ENCODE measurements at regions not wholly inside any gene's neighbourhood (a gene's known extent, or its start where the extent isn't known, plus 50 kb on each side); places are given as distances from the start of the nearest gene placed in this dataset.

GRCh38 chr12:97200181-97200580 lies 262.4 kb upstream of the RMST start:
- no peak overlapping the region for H3K27ac ChIP-seq (ENCODE audit: insufficient read depth in 1 of 2, low read depth in 1 of 2, low read length in 2 of 2, poor library complexity in 1 of 2, severe bottlenecking in 2 of 2)
- POLR2A ChIA-PET = no interaction called here
- 96% methylated on average over 4 of the region's 5 CpGs for WGBS (ENCODE audit: insufficient coverage)
- CTCF ChIA-PET = no interaction called here
- H3K36me3 ChIP-seq (ENCODE audit: control insufficient read depth in 4 of 4, insufficient read depth in 4 of 4, low read length in 3 of 4) = no peaks in the 10 kb centered on the region
- H3K4me1 ChIP-seq (ENCODE audit: control extremely low read depth in 1 of 4, control insufficient read depth in 4 of 4, insufficient read depth in 4 of 4, low read length in 3 of 4) = no peaks in the 10 kb centered on the region
- H3K27me3 ChIP-seq (replicated peaks in 2 of 5; ENCODE audit: control insufficient read depth in 4 of 5, insufficient read depth in 5 of 5, low read length in 4 of 5) = no peaks in the 10 kb centered on the region
- no peak overlapping the region for H3K4me3 ChIP-seq (ENCODE audit: control insufficient read depth in 1 of 7, extremely low read depth in 1 of 7, insufficient read depth in 4 of 7, low read depth in 2 of 7, low read length in 6 of 7)
- no peak for DNase-seq
- peaks cover 0 to 10% (median 0%) of the 10 kb centered on the region in 5 experiments for H3K9me3 ChIP-seq (ENCODE audit: control extremely low read depth in 1 of 5, control insufficient read depth in 4 of 5, insufficient read depth in 2 of 5, low read depth in 1 of 5, low read length in 4 of 5)

DNA sequence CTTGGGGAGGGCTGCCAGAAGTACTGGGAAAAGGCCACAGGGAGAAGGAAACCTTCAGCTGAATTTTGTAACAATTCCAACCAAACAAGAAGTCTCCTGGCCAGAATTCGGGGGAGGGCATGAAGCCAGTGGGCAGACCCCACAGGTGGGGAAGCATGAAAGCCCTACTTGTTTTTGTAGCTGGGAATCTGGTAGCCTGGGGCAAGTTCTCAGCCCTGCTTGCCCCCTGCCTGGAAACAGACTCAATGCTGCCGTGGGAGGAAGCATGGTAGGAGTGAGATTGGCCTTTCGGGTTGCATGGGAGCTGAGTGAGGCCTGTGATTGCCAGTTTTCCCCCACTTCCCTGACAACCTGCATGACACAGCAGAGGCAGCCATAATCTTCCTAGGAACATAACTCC lies 259.2 kb upstream of the RMST start:
- 90% methylated on average over 2 of the region's 3 CpGs for WGBS (ENCODE audit: insufficient coverage)
- no peak for DNase-seq
- Histone ChIP-seq H3K36me3 (ENCODE audit: control insufficient read depth in 4 of 4, insufficient read depth in 4 of 4, low read length in 3 of 4) (no peaks in the 10 kb centered on the region), H3K4me1 (ENCODE audit: control extremely low read depth in 1 of 4, control insufficient read depth in 4 of 4, insufficient read depth in 4 of 4, low read length in 3 of 4) (no peaks in the 10 kb centered on the region), H3K27me3 (replicated peaks in 2 of 5; ENCODE audit: control insufficient read depth in 4 of 5, insufficient read depth in 5 of 5, low read length in 4 of 5) (no peaks in the 10 kb centered on the region), H3K4me3 (ENCODE audit: control insufficient read depth in 1 of 7, extremely low read depth in 1 of 7, insufficient read depth in 4 of 7, low read depth in 2 of 7, low read length in 6 of 7) (no peak overlapping the region), H3K9me3 (ENCODE audit: control extremely low read depth in 1 of 5, control insufficient read depth in 4 of 5, insufficient read depth in 2 of 5, low read depth in 1 of 5, low read length in 4 of 5) (peaks cover 0 to 10% (median 0%) of the 10 kb centered on the region in 5 experiments), H3K27ac (ENCODE audit: insufficient read depth in 1 of 2, low read depth in 1 of 2, low read length in 2 of 2, poor library complexity in 1 of 2, severe bottlenecking in 2 of 2) (no peak overlapping the region)
- CTCF ChIA-PET = no interaction called here
- POLR2A ChIA-PET = no interaction called here

DNA sequence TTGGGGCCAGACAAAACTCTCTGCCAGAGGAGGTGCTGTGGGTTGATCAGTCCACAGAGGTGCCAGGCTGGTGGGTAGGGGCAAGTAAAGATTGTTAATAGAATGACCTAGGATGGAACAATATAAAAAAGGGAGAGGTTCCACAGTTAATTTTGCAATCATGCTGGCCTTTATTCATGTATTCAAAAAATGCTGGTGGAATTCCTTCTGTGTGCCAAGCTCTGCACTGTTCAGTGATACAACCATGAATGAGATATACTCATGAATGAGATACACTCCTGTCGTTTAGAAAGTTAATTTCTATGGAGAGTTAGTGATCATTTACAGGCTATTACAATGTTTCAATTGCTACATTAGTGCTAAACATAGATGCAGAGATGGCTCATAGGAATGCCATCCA lies 252.6 kb upstream of the RMST start:
- H3K4me1 ChIP-seq (ENCODE audit: control extremely low read depth in 1 of 4, control insufficient read depth in 4 of 4, insufficient read depth in 4 of 4, low read length in 3 of 4) = no peaks in the 10 kb centered on the region
- CTCF ChIA-PET = no interaction called here
- no CpG with 5 or more reads among the region's 1 CpG for WGBS (ENCODE audit: insufficient coverage)

DNA sequence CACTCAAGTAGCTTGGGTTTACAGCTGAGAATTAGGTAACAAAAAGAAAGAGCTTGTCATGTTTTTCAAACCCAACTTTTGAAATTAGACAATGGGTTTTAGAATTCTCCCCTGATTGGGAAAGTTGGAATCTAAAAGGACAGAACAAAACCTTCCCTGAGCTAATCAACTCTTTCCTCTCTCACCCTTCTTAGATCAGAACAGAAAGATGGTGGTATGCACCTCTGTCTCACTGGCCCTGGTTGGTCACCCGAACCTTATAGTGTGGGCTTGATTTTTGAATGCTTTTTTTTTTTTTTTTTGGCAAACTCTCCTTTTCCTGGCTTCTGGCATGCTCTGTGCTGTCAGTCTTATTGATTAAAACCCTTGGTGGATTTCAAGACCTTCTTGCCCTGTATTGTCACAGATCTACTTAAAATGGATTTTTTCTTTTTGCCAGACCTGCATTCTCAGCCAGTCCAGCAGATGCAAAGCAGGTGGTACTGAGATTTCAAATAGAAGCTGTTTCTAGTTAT lies 251.1 kb upstream of the RMST start:
- Histone ChIP-seq H3K9me3 (ENCODE audit: control extremely low read depth in 1 of 5, control insufficient read depth in 4 of 5, insufficient read depth in 2 of 5, low read depth in 1 of 5, low read length in 4 of 5) (no peaks in the 10 kb centered on the region), H3K27ac (ENCODE audit: insufficient read depth in 1 of 2, low read depth in 1 of 2, low read length in 2 of 2, poor library complexity in 1 of 2, severe bottlenecking in 2 of 2) (no peak overlapping the region), H3K4me1 (ENCODE audit: control extremely low read depth in 1 of 4, control insufficient read depth in 4 of 4, insufficient read depth in 4 of 4, low read length in 3 of 4) (no peaks in the 10 kb centered on the region), H3K27me3 (replicated peaks in 2 of 5; ENCODE audit: control insufficient read depth in 4 of 5, insufficient read depth in 5 of 5, low read length in 4 of 5) (no peaks in the 10 kb centered on the region), H3K36me3 (ENCODE audit: control insufficient read depth in 4 of 4, insufficient read depth in 4 of 4, low read length in 3 of 4) (no peaks in the 10 kb centered on the region), H3K4me3 (ENCODE audit: control insufficient read depth in 1 of 7, extremely low read depth in 1 of 7, insufficient read depth in 4 of 7, low read depth in 2 of 7, low read length in 6 of 7) (no peak overlapping the region)
- no CpG with 5 or more reads among the region's 1 CpG for WGBS (ENCODE audit: insufficient coverage)
- ChIA-PET POLR2A (no interaction called here), CTCF (no interaction called here)
- no peak for DNase-seq

More for the DNA sequence above, 252.6 kb upstream of the RMST start:
- Histone ChIP-seq H3K36me3 (ENCODE audit: control insufficient read depth in 4 of 4, insufficient read depth in 4 of 4, low read length in 3 of 4) (no peaks in the 10 kb centered on the region), H3K9me3 (ENCODE audit: control extremely low read depth in 1 of 5, control insufficient read depth in 4 of 5, insufficient read depth in 2 of 5, low read depth in 1 of 5, low read length in 4 of 5) (no peaks in the 10 kb centered on the region), H3K27ac (ENCODE audit: insufficient read depth in 1 of 2, low read depth in 1 of 2, low read length in 2 of 2, poor library complexity in 1 of 2, severe bottlenecking in 2 of 2) (no peak overlapping the region), H3K27me3 (replicated peaks in 2 of 5; ENCODE audit: control insufficient read depth in 4 of 5, insufficient read depth in 5 of 5, low read length in 4 of 5) (no peaks in the 10 kb centered on the region), H3K4me3 (ENCODE audit: control insufficient read depth in 1 of 7, extremely low read depth in 1 of 7, insufficient read depth in 4 of 7, low read depth in 2 of 7, low read length in 6 of 7) (no peak overlapping the region)
- no peak for DNase-seq
- POLR2A ChIA-PET = no interaction called here

- no peaks in the 10 kb centered on the region for H3K36me3 ChIP-seq (ENCODE audit: control insufficient read depth in 4 of 4, insufficient read depth in 4 of 4, low read length in 3 of 4)
- no CpG with 5 or more reads among the region's 1 CpG for WGBS (ENCODE audit: insufficient coverage)
- ChIA-PET CTCF (no interaction called here), POLR2A (no interaction called here)
- H3K4me1 ChIP-seq (ENCODE audit: control extremely low read depth in 1 of 4, control insufficient read depth in 4 of 4, insufficient read depth in 4 of 4, low read length in 3 of 4) = no peaks in the 10 kb centered on the region
- no peak for DNase-seq
- H3K9me3 ChIP-seq (ENCODE audit: control extremely low read depth in 1 of 5, control insufficient read depth in 4 of 5, insufficient read depth in 2 of 5, low read depth in 1 of 5, low read length in 4 of 5) = no peaks in the 10 kb centered on the region
- no peaks in the 10 kb centered on the region for H3K27me3 ChIP-seq (replicated peaks in 2 of 5; ENCODE audit: control insufficient read depth in 4 of 5, insufficient read depth in 5 of 5, low read length in 4 of 5)
- no peak overlapping the region for H3K4me3 ChIP-seq (ENCODE audit: control insufficient read depth in 1 of 7, extremely low read depth in 1 of 7, insufficient read depth in 4 of 7, low read depth in 2 of 7, low read length in 6 of 7)
- no peak overlapping the region for H3K27ac ChIP-seq (ENCODE audit: insufficient read depth in 1 of 2, low read depth in 1 of 2, low read length in 2 of 2, poor library complexity in 1 of 2, severe bottlenecking in 2 of 2)
These were observed 245.8 kb upstream of the RMST start for GRCh38 chr12:97216848-97217247.

- Histone ChIP-seq H3K4me1 (ENCODE audit: control extremely low read depth in 1 of 4, control insufficient read depth in 4 of 4, insufficient read depth in 4 of 4, low read length in 3 of 4) (no peaks in the 10 kb centered on the region), H3K36me3 (ENCODE audit: control insufficient read depth in 4 of 4, insufficient read depth in 4 of 4, low read length in 3 of 4) (no peaks in the 10 kb centered on the region), H3K27me3 (replicated peaks in 2 of 5; ENCODE audit: control insufficient read depth in 4 of 5, insufficient read depth in 5 of 5, low read length in 4 of 5) (no peaks in the 10 kb centered on the region), H3K27ac (ENCODE audit: insufficient read depth in 1 of 2, low read depth in 1 of 2, low read length in 2 of 2, poor library complexity in 1 of 2, severe bottlenecking in 2 of 2) (no peak overlapping the region), H3K9me3 (ENCODE audit: control extremely low read depth in 1 of 5, control insufficient read depth in 4 of 5, insufficient read depth in 2 of 5, low read depth in 1 of 5, low read length in 4 of 5) (no peaks in the 10 kb centered on the region), H3K4me3 (ENCODE audit: control insufficient read depth in 1 of 7, extremely low read depth in 1 of 7, insufficient read depth in 4 of 7, low read depth in 2 of 7, low read length in 6 of 7) (no peak overlapping the region)
- no peak for DNase-seq
- ChIA-PET POLR2A (no interaction called here), CTCF (interaction anchor here (0.6 kb wide), 1 partner anchor 89 kb away, joined by 3 read pairs; no protein-coding TSS in a partner anchor)
- 91% methylated on average over 1 of the region's 1 CpG for WGBS (ENCODE audit: insufficient coverage)
These were observed 240.2 kb upstream of the RMST start for GRCh38 chr12:97222391-97222790.

- no peak for DNase-seq
- Histone ChIP-seq H3K36me3 (ENCODE audit: control insufficient read depth in 4 of 4, insufficient read depth in 4 of 4, low read length in 3 of 4) (no peaks in the 10 kb centered on the region), H3K4me3 (ENCODE audit: control insufficient read depth in 1 of 7, extremely low read depth in 1 of 7, insufficient read depth in 4 of 7, low read depth in 2 of 7, low read length in 6 of 7) (no peak overlapping the region), H3K4me1 (ENCODE audit: control extremely low read depth in 1 of 4, control insufficient read depth in 4 of 4, insufficient read depth in 4 of 4, low read length in 3 of 4) (no peaks in the 10 kb centered on the region), H3K27ac (ENCODE audit: insufficient read depth in 1 of 2, low read depth in 1 of 2, low read length in 2 of 2, poor library complexity in 1 of 2, severe bottlenecking in 2 of 2) (no peak overlapping the region), H3K9me3 (ENCODE audit: control extremely low read depth in 1 of 5, control insufficient read depth in 4 of 5, insufficient read depth in 2 of 5, low read depth in 1 of 5, low read length in 4 of 5) (no peaks in the 10 kb centered on the region), H3K27me3 (replicated peaks in 2 of 5; ENCODE audit: control insufficient read depth in 4 of 5, insufficient read depth in 5 of 5, low read length in 4 of 5) (no peaks in the 10 kb centered on the region)
- no CpG with 5 or more reads among the region's 1 CpG for WGBS (ENCODE audit: insufficient coverage)
- ChIA-PET CTCF (no interaction called here), POLR2A (no interaction called here)
These were observed 239.2 kb upstream of the RMST start for GRCh38 chr12:97223419-97223818.
